Erythroblast (primary cell): ENCODE measurements at regions not wholly inside any gene's neighbourhood (a gene's known extent, or its start where the extent isn't known, plus 50 kb on each side); places are given as distances from the start of the nearest gene placed in this dataset.

Experiments
- GATA1 ChIP-seq: IDR thresholded peaks from 2 replicates; pipeline ENCODE4 v1.6.1; 2011; ENCODE audit warnings: low read depth, mild to moderate bottlenecking, control low read depth, low read length, moderate library complexity
- POLR2A ChIP-seq: IDR thresholded peaks from 2 replicates; pipeline ENCODE4 v1.6.1; 2011; ENCODE audit warnings: mild to moderate bottlenecking, low read length

DNA sequence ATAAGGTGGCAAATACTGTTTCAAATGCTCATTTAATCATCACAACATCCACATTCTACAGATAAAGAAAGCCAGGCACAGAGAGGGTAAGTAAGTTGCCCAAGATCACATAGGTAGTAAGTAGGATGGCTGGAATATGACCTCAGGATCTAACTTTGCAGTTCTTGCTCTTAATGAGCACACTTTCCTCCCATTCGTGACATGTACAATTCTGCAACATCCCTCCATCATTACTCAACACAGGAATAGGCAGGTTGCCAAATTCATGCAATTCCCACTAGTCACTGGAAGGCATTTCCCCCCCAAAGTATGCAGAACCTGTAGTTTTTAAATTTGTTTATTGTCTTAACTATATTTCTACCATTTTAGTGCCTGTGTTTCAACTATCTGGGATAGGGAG, 109.2 kb downstream of the OLFM4 start:
- no peak for TF ChIP-seq POLR2A
- TF ChIP-seq GATA1 = no peak
